A549 (cell line): ENCODE measurements at regions not wholly inside any gene's neighbourhood (a gene's known extent, or its start where the extent isn't known, plus 50 kb on each side); places are given as distances from the start of the nearest gene placed in this dataset.

Experiments used
- BHLHE40 ChIP-seq: IDR thresholded peaks from 2 replicates; pipeline ENCODE4 v1.6.1; 2012; ENCODE audit warnings: low read depth, low read length, inconsistent platforms
- CTCF ChIP-seq: fragments of >200 bp; sonication (Bioruptor Twin); formaldehyde crosslinking; IDR thresholded peaks from 3 replicates; pipeline ENCODE4 v1.5.1; 2016
- EP300 ChIP-seq, 2 experiments: fragments of >200 bp; sonication (Bioruptor Twin); formaldehyde crosslinking; IDR thresholded peaks; 2 replicates in 1 of 2; 3 replicates in 1 of 2; pipeline ENCODE4 v1.6.1; 2016 to 2017
- GATA3 ChIP-seq: IDR thresholded peaks from 2 replicates; pipeline ENCODE4 v1.6.1; 2012; ENCODE audit warnings: borderline replicate concordance
- HMGXB4 ChIP-seq: fragments of 250-450 bp; sonication (Bioruptor Pico); IDR thresholded peaks from 2 replicates; pipeline ENCODE4 v1.5.0; 2021; ENCODE audit warnings: mild to moderate bottlenecking, moderate library complexity, borderline replicate concordance
- KDM1A ChIP-seq: fragments of 200-600 bp; sonication (generic); IDR thresholded peaks from 2 replicates; pipeline ENCODE4 v1.6.1; 2016; ENCODE audit warnings: low read depth, mild to moderate bottlenecking
- MAFK ChIP-seq: fragments of 450-650 bp; IDR thresholded peaks from 2 replicates; pipeline ENCODE4 v1.6.1; 2014; ENCODE audit not compliant: partially characterized antibody
- MAX ChIP-seq: IDR thresholded peaks from 2 replicates; pipeline ENCODE4 v1.6.1; 2012
- POLR2A ChIP-seq: IDR thresholded peaks from 2 replicates; pipeline ENCODE4 v1.6.1; 2012; ENCODE audit warnings: mild to moderate bottlenecking, low read length
- RFX5 ChIP-seq: fragments of 450-650 bp; IDR thresholded peaks from 2 replicates; pipeline ENCODE4 v1.7.1; 2014; ENCODE audit warnings: antibody characterized with exemption, mild to moderate bottlenecking, moderate library complexity

- no peak for TF ChIP-seq CTCF
- no peak for TF ChIP-seq BHLHE40
- no peak for TF ChIP-seq RFX5
- no peak for TF ChIP-seq MAFK
- no peak for TF ChIP-seq MAX
- no peak for TF ChIP-seq POLR2A
- no peak for TF ChIP-seq EP300 (IDR thresholded peaks at IDR 0.05)
- TF ChIP-seq HMGXB4 = no peak
- TF ChIP-seq KDM1A = no peak
- no peak for TF ChIP-seq GATA3
Measured at GRCh38 chr21:19992540-19992939, 1005.7 kb upstream of the NCAM2 start.
